AG04450 (cell line): ENCODE measurements at regions not wholly inside any gene's neighbourhood (a gene's known extent, or its start where the extent isn't known, plus 50 kb on each side); places are given as distances from the start of the nearest gene placed in this dataset.

Source experiments
- CTCF ChIA-PET: fragments of 300-600, 350-600 bp; formaldehyde crosslinking; extraction: SDS; loops from one replicate; lab custom pipeline; 2022; ENCODE audit warnings: antibody characterized with exemption, inconsistent platforms; lab: Charles Lee
- POLR2A ChIA-PET: fragments of 350-600 bp; formaldehyde crosslinking; extraction: SDS; loops from one replicate; lab custom pipeline; 2021; ENCODE audit warnings: antibody characterized with exemption, inconsistent platforms; lab: Yijun Ruan, JAX
- DNase-seq: peaks from one replicate; pipeline ENCODE4 v3.0.0-alpha.2; 2011; ENCODE audit warnings: low read depth, low spot score
- H3K27ac ChIP-seq: one replicate; pipeline ENCODE4 v1.5.1; 2012; ENCODE audit warnings: low read depth, low read length, control low read depth
- H3K27me3 ChIP-seq: one replicate; pipeline ENCODE4 v1.6.0; 2012; ENCODE audit warnings: low read length; ENCODE audit not compliant: control insufficient read depth, insufficient read depth
- H3K4me3 ChIP-seq: 2 replicates; pipeline ENCODE4 v1.5.1; 2011; ENCODE audit warnings: mild to moderate bottlenecking, low read depth, low read length, control low read depth
- H3K9me3 ChIP-seq: 2 replicates; pipeline ENCODE4 v1.5.1; 2012; ENCODE audit warnings: low read length; ENCODE audit not compliant: control insufficient read depth, insufficient read depth
- CTCF ChIP-seq: IDR thresholded peaks from 2 replicates; pipeline ENCODE4 v1.5.1; 2011; ENCODE audit warnings: low read depth, low read length, control low read depth, inconsistent platforms

- ChIA-PET POLR2A (no interaction called here), CTCF (no interaction called here)
- Histone ChIP-seq H3K9me3 (no peaks in the 10 kb centered on the region), H3K4me3 (no peak overlapping the region), H3K27me3 (no peaks in the 10 kb centered on the region), H3K27ac (no peak overlapping the region)
- TF ChIP-seq CTCF = no peak
- no peak for DNase-seq
Measured at GRCh38 chr2:59770651-59771050, 782.8 kb downstream of the BCL11A start.

GRCh38 chr2:59761966-59762365 is 791.5 kb downstream of the BCL11A start:
- Histone ChIP-seq H3K27me3 (no peaks in the 10 kb centered on the region), H3K27ac (no peak overlapping the region), H3K4me3 (no peak overlapping the region), H3K9me3 (no peaks in the 10 kb centered on the region)
- ChIA-PET CTCF (no interaction called here), POLR2A (no interaction called here)
- no peak for TF ChIP-seq CTCF
- DNase-seq = no peak

- Histone ChIP-seq H3K27ac (no peak overlapping the region), H3K4me3 (no peak overlapping the region), H3K27me3 (no peaks in the 10 kb centered on the region), H3K9me3 (no peaks in the 10 kb centered on the region)
- CTCF ChIA-PET = no interaction called here
- DNase-seq = no peak
- no peak for TF ChIP-seq CTCF
- POLR2A ChIA-PET = no interaction called here
Measured at GRCh38 chr2:59756150-59756549, 797.3 kb downstream of the BCL11A start.

GRCh38 chr2:59754011-59754735 is 799.3 kb downstream of the BCL11A start:
- TF ChIP-seq CTCF = no peak
- ChIA-PET POLR2A (no interaction called here), CTCF (no interaction called here)
- Histone ChIP-seq H3K4me3 (no peak overlapping the region), H3K27me3 (no peaks in the 10 kb centered on the region), H3K9me3 (no peaks in the 10 kb centered on the region), H3K27ac (no peak overlapping the region)
- no peak for DNase-seq

GRCh38 chr2:59752512-59752911 is 800.9 kb downstream of the BCL11A start:
- Histone ChIP-seq H3K4me3 (no peak overlapping the region), H3K27ac (no peak overlapping the region), H3K27me3 (no peaks in the 10 kb centered on the region), H3K9me3 (no peaks in the 10 kb centered on the region)
- POLR2A ChIA-PET = no interaction called here
- CTCF ChIA-PET = no interaction called here
- no peak for DNase-seq
- no peak for TF ChIP-seq CTCF
